NCI-H128 (cell line): ENCODE measurements at regions not wholly inside any gene's neighbourhood (a gene's known extent, or its start where the extent isn't known, plus 50 kb on each side); places are given as distances from the start of the nearest gene placed in this dataset.

Experiments used
- DNase-seq: peaks from one replicate; lab custom pipeline; 2025; ENCODE audit not compliant: unreplicated experiment; lab: John Stamatoyannopoulos, UW

DNA sequence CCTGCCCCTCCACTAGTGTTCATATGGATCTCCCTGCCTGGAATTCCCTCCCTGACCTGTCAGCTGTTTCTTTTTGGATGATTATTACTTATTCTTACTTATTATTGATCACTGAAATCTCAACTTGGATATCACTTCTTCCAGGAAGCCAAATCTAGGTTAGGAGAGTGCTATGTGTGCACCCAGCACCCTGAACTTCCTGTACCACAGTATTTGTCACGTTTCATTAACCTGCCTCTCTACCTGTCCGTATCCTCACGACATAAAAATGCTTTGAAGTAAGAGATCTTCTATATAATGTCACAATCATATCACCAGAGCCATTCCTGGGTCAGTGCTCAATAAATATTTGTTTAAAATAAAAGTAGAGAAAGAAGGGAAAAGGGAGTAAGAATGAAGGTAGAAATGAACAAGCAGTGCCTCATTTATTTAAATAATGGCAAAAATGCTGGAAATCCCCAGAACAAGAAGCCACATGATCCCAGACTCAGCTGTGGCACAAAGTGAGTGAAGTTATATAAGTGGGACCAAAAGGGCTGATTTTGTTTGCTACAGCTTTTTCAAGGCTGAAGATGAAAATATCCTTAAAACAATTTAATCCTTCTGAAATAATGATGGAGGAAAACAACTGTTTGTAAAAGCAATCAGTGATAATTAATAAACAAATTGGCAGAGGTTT, 88.0 kb upstream of the MANEA start:
- DNase-seq = no peak

GRCh38 chr6:95496769-95497426, 80.4 kb upstream of the MANEA start:
- no peak for DNase-seq

DNA sequence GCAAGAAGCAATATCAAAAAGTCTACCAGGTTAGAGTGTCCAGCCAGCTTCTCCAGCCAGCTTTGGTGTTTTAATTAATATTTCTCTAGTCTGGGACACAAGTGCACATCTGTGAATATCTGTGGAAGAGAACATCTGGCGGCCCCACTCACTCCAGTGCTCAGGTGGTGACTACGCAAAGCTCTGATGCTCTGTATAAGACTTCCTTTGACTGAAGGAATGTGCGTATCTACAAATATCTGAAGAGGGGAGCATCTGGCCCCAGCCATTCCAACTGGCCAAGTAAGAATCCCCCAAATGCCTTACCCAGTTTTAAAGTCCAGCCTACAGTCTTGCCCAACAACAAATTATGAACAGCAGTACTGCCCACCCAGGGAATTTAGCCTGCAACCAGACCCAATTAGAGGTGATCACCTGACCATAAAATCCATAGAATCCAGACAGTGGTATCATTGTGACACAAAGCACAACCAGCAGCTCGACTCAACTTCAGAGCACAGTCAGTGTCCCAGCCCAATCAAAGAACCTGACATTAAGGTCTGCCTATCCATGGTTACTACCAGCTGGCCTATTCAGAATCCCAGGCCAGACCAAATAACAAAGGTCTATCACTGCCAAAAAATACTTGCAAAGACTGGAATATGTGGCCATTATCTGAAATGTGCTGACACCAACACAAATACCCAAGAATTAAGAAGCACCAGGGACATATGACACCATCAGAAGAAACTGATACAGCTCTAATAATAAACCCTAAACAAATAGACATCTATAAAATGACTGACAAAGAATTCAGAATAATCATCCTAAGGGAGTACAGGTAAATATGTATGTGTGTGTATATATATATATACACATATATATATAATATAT, 76.1 kb upstream of the MANEA start:
- DNase-seq = no peak

- no peak for DNase-seq
Observed at GRCh38 chr6:95503568-95503967, 73.8 kb upstream of the MANEA start.

DNA sequence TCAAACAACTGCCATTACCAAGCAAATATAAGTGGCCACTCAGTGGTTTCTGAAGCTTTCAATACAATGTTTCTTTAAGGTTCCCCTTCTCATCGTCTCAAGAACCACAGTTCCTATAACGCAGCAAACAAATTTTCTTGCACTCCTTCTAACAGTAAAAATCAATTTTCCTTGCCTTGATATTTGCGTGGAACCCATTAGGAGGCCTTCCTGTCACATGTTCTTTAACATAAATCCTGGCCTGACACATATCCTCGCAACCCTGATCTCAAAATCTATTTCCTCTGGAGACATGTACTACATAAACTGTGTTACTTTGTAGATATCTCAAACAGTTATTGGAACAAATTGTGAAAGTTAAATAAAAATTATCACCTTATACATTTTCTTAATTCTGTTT, 65.9 kb upstream of the MANEA start:
- no peak for DNase-seq

DNA sequence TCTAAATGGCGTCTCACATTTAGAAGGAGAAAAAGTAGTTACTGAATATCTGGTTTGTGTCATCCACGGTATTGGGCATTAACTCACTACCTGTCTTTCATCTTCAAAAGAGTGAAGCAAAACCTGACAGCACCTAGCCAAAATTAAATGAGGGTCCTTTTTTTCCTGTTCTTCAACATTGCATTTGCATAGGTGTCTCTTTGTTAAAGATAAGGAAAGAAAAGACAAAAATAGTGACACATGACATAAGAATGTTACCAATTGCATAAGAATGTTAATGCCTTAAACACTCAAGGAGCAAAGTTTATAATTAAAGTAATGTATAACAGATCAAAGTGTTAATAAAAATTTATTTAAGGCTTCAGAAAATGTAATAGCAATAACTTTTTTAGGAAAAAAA, 61.4 kb upstream of the MANEA start:
- no peak for DNase-seq

DNA sequence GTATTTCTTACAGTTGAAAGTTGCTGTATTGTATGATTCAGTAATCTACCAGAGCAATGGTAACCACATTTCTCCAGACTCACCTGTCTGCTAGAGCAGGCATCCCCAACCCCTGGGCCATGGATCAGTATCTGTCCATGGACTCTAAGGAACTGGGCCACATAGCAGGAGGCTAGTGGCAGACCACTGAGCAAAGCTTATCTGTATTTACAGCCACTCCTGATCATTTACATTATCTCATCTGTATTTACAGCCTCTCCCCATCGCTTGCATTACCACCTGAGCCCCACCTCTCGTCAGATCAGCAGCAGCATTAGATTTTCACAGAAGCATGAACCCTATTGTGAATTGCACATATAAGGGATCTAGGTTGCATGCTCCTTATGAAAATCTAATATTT, 60.3 kb upstream of the MANEA start:
- DNase-seq = no peak

DNA sequence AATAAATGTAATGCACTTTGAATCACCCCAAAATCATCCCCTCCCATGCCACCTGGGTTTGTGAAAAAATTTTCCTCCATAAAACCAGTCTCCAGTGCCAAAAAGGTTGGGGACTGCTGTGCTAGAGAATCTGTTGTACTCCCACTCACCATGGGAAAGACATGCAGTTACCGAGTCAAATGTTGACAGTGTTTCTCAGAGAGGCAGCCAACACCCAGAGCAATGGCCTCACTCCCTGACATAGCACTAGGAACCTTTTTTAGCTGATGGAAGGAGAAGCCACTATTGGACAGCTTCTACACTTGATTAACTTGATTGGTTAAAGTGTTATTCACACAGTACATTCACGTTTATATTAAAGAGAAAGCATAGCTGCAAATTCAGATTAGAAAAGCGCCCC, 59.8 kb upstream of the MANEA start:
- no peak for DNase-seq

DNA sequence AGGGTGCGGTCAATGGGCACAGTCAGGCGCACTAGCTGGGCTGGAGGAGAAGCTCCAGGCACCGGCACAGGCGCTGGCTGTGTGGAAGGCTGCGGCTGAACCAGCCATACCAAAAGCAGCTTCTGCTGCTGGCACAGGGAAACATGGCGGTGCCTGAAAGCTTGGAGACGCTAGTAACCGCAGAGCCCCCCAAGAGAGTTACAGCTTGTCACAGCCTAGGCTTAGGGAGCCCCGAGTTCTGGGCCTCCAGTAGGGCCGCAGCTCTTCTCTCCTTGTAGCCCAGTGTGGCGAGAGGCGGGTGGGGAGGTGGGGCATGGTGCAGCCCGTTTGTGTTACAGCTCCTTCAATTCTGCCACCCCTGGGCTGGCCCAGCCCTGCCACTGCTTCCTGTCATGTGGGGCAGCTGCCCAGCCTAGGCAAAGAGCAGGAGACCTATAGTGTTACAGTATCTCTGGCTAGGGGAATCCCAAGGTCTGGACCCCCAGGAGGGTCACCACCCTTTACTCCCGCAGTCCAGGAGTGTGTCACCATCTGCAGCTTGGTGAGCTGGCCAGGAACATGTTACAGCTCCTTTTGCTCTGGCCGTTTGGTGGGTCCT, 58.6 kb upstream of the MANEA start:
- DNase-seq = no peak

DNA sequence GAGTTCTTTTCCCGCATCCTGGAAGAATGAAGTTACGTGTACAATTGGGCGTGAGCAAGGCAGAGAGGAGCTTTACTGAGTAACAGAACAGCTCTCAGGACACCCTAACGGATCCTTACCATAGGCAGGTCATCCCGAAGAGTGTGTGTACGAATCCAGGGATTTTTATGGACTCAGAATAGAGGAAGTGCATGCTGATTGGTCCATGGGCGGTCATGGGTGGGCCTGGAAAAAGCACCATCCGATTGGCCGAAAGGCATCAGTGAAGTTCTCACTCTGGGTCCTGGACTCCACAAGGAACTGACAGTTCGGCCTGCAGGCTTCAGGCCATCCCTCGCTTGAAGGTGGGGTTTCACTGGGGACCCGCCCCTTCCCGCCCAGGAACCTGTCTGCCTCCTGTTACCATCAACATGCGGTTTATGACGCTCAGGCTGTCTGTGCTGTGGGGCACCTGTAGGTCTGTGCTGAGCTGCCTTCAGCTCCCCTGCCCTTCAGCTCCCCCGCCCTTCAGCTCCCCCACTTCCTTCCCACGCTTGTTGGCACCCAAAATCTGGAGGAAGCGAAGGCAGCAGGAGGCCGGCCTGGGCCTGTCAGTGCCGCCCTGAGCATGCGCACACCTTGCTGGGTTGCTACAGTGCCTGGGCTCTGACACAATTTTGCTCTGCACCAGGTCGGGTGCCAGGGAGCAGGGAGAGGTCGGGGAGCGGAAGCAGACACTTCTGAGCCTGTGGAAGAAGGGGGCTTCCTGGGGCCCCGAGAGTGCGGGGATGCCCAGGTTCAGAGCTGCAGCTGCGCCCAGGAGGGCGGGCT, 57.9 kb upstream of the MANEA start:
- no peak for DNase-seq

- DNase-seq = no peak
Observed at GRCh38 chr6:95521181-95521580, 56.2 kb upstream of the MANEA start.
